HG02759 (cell line): ENCODE measurements at regions not wholly inside any gene's neighbourhood (a gene's known extent, or its start where the extent isn't known, plus 50 kb on each side); places are given as distances from the start of the nearest gene placed in this dataset.
A peak's percentile ranks its signal among the peaks of the same experiment; 100 is the strongest.

Experiments
- ATAC-seq: cut with Tn5 transposase; IDR thresholded peaks from one replicate; pipeline ENCODE4 v1.9.1; 2021; ENCODE audit warnings: mild to moderate bottlenecking, moderate library complexity; ENCODE audit not compliant: unreplicated experiment

DNA sequence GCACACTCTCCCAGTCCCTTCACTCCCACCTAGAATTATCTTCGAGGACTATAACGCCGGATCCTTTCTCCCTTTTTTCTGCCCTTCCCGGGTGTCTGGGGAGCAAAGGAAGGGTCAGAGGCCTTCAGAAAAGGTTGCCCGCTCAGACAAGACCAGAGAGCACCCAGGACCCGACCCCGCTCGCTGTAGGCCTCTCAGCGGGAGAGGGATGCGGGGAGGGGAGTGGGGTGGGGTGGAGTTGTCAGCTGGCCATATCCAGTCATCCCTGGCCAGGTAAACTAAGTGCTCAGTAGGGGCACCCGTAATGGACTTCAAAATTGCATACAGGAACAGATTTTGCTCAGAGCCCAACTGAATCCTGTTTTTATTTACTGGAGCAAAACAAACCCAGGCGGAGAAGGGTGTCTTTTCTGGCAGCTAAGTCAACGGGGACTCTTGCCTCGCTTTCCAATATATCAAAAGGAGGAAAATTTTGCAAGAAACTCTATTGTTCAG, 65.0 kb downstream of the NOL4 start:
- no peak for ATAC-seq

GRCh38 chr18:34158881-34159690, 65.6 kb downstream of the NOL4 start:
- ATAC-seq = peak; percentile 66

- ATAC-seq = peak; percentile 81
Observed at GRCh38 chr18:34153711-34154110, 71.0 kb downstream of the NOL4 start.

DNA sequence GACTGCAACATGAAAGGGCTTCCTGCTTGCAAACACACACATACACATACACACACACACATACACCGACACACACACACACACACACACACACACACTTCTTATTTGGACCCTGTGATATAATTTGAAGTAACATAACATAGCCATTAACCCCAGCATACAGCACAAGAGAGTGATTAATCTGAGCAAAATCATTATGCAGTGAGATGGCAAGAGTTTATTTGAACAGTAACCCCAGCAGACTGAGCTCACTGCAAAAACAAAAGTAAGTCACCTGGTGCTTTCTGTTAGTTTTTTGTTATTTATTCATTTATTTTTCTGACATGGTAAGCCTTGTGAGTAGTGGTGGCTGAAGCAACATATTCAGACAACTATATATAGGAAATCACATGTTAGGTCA, 93.7 kb downstream of the NOL4 start:
- ATAC-seq = no peak

GRCh38 chr18:34128436-34128835, 96.3 kb downstream of the NOL4 start:
- ATAC-seq = no peak

GRCh38 chr18:34126121-34126520, 98.6 kb downstream of the NOL4 start:
- no peak for ATAC-seq

- ATAC-seq = peak; percentile 91
Observed at GRCh38 chr18:34122724-34123334, 101.9 kb downstream of the NOL4 start.

DNA sequence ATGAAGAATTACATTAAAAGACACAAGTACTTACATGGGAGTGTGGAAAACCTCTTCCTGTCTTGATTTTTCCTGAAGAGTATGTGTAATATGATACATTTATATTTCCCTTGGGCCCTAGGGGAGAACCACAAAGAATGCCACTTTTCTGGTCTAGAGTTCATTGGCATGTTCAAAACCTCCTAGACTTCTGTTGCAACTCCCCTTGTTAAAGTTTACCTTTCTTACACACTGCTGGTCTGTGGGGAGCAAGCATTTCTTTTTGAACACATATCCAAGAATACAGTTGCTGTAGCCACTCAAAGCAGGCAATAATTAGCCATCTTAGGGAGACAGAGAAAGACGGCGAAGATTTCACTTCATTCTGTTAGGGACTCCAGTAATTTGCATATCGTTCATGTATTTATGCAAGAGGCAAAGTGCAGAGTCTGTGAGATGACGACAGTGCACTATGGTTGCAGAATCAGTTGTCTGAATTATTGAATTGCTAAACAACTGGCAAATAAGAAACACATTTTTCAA, 103.5 kb downstream of the NOL4 start:
- no peak for ATAC-seq

GRCh38 chr18:34120294-34120693, 104.4 kb downstream of the NOL4 start:
- no peak for ATAC-seq

- ATAC-seq = no peak
Observed at GRCh38 chr18:34117319-34117718, 107.4 kb downstream of the NOL4 start.

DNA sequence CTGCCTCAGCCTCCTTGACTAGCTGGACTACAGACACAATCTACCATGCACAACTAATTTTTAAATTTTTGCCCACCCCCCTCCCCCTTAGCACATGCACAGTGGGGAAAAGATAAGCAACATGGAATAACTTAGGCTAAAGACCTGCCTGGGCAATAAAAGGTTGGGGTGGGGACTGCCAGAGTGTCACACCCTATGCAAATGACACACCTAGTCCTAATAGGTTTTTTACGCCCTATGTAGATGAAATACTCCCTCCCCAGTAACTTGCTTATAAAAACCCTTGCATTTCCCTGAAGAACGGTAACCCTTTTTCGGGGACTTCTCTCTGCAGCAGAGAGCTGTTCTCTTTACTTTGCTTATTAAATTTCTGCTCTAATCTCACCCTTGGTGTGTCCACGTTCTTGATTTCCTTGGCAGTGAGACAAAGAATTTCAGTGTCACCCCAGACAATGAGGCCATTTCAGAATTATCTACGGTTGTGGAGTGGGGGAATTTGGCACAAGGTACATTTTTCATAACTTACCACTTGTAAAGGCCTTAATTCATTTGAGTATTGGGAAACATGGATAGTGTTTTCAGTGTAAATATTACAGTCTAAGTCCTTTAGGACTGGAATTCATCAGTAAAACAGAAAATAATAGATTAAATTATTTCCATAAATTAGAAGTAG, 109.2 kb downstream of the NOL4 start:
- ATAC-seq = no peak

- no peak for ATAC-seq
Observed at GRCh38 chr18:34114996-34115395, 109.7 kb downstream of the NOL4 start.

DNA sequence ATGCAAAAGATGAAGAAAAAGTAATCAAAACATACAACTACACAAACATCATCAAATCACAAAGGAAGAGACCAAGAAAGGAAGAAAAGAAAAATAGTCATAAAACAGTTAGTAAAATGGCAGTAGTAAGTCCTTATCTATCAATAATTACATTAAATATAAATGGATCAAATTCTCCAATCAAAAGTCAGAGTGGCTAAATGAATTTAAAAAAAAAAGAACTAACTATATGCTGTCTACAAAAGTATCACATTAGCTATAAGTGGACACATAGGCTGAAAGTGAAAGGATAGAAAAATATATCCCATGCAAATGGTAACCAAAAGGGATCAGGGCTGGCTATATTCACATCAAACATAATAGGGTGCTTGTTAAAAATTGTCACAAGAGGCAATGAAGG, 116.5 kb downstream of the NOL4 start:
- no peak for ATAC-seq

DNA sequence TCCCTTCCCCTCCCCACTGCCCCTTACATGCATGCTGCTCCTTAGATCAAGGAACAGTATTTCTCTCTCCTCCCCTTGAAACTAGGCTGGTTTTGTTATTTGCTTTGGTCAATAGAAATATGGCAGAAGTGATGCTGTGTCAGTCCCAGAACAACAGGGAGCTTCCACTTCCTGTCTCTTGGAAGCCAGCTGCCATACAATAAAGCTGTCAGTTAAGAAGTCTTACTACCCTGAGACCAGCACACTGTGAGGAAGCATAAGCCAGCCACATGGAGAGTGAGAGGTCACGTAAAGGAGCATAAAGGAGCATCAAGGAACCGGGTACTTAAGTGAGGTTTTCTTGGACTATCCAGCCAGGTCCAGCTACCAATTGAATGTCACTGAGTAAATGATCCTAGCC, 126.6 kb downstream of the NOL4 start:
- ATAC-seq = no peak

GRCh38 chr18:34097312-34097711, 127.4 kb downstream of the NOL4 start:
- no peak for ATAC-seq

DNA sequence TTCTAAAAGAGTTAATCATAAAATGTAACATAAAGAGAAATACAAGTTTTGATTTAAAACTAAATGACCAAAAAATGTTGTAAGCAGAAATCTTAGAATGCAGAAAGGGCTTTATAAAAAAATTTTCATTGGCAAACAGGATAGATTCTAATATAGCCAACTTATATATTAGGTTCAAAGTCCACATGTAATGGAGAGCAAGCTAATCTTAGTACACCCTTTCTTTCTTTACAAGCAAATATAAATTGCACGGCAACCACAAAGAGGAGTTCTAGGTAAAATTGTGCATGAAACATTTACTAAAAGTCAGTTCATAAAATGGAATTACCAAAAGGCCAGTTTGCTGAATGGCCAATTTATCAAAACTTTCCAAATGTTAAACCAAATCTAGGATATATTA, 130.6 kb downstream of the NOL4 start:
- no peak for ATAC-seq

GRCh38 chr18:34092796-34093195, 131.9 kb downstream of the NOL4 start:
- no peak for ATAC-seq

GRCh38 chr18:34086370-34086769, 138.3 kb downstream of the NOL4 start:
- no peak for ATAC-seq

DNA sequence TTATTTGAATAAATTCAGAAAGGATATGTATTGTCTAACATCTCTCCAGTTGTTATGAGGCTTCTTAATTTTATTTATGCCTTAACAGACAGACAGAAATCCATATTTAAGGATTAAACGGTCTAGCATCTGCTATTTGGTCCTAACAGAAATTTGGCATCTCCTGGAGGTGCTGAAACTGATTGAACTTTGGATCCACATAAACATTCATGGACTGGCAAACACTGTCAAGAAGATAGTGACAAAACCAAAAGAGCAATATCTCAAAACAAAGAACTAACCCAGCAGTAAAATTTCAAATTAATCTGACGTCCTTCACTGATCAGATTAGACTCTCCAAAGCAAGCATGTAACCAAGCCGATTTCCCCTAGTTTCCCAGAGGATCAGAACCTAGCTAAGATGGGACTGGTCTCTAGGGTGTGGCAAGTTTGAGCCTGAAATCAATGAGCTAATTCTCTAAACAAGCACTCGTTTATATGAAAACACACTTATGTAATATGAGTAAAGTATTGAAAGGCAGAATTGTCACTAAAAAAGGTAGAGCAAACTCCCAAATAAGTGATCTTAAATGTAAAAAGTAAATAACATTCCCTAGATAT, 139.5 kb downstream of the NOL4 start:
- no peak for ATAC-seq

DNA sequence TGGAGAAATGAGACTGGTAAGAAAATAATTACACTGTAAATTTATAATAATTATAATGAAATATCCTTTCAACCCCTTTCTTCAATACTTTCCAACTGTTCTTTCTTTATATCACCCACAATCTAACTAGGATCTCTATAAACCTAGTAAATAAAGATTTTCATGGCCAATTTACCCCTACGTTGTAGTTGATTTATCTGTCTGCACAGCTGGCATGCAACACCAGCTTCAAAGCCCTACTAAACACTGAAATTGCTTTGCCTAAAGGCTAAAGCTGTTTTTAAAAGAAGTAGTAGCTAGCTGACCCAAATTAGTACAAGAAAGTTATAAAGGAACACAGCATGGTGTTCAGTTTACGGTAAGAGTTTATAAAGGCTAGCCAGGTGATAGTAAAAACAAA, 140.1 kb downstream of the NOL4 start:
- ATAC-seq = no peak

- no peak for ATAC-seq
Observed at GRCh38 chr18:34083910-34084535, 140.7 kb downstream of the NOL4 start.
